ENCODE measurements at regions not wholly inside any gene's neighbourhood (a gene's known extent, or its start where the extent isn't known, plus 50 kb on each side); places are given as distances from the start of the nearest gene placed in this dataset.

- TF ChIP-seq, protein P1, sequence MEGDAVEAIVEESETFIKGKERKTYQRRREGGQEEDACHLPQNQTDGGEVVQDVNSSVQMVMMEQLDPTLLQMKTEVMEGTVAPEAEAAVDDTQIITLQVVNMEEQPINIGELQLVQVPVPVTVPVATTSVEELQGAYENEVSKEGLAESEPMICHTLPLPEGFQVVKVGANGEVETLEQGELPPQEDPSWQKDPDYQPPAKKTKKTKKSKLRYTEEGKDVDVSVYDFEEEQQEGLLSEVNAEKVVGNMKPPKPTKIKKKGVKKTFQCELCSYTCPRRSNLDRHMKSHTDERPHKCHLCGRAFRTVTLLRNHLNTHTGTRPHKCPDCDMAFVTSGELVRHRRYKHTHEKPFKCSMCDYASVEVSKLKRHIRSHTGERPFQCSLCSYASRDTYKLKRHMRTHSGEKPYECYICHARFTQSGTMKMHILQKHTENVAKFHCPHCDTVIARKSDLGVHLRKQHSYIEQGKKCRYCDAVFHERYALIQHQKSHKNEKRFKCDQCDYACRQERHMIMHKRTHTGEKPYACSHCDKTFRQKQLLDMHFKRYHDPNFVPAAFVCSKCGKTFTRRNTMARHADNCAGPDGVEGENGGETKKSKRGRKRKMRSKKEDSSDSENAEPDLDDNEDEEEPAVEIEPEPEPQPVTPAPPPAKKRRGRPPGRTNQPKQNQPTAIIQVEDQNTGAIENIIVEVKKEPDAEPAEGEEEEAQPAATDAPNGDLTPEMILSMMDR (IDR thresholded peaks at IDR 0.05) = no peak
- TF ChIP-seq EP300 (IDR thresholded peaks at IDR 0.05) = no peak
- TF ChIP-seq POLR2A (IDR thresholded peaks at IDR 0.05) = no peak
Observed at GRCh38 chr20:40519918-40520317, 169.1 kb downstream of the MAFB start.

Measured in ovary (tissue), 3 donors.